Stomach (tissue), 8 donors: ENCODE measurements at regions not wholly inside any gene's neighbourhood (a gene's known extent, or its start where the extent isn't known, plus 50 kb on each side); places are given as distances from the start of the nearest gene placed in this dataset.

Source experiments
- DNase-seq, 2 donors: peaks; one replicate each; pipeline versions ENCODE4 v3.0.0 to v3.0.0-alpha.2; 2013 to 2019
- H3K27ac ChIP-seq, 5 donors: fragments of 200-600 bp in 4 of 5; sonication (generic) in 4 of 5; one replicate each; pipeline ENCODE4 v1.5.1; 2013 to 2019; ENCODE audit warnings: mild to moderate bottlenecking in 1 of 5, moderate library complexity in 1 of 5
- H3K27me3 ChIP-seq, 3 donors: fragments of 200-600 bp; sonication (generic); one replicate each; pipeline ENCODE4 v1.5.1; 2017 to 2019; ENCODE audit warnings: mixed run types in 1 of 3
- H3K36me3 ChIP-seq, 4 donors: fragments of 200-600 bp; sonication (generic); 1 replicate in 3 of 4; 2 replicates in 1 of 4; pipeline ENCODE4 v1.5.1; 2016 to 2019
- H3K4me1 ChIP-seq, 4 donors: fragments of 200-600 bp; sonication (generic); one replicate each; pipeline ENCODE4 v1.5.1; 2016 to 2019
- H3K4me3 ChIP-seq, 4 donors: fragments of 200-600 bp; sonication (generic) in 3 of 4; one replicate each; pipeline ENCODE4 v1.5.1; 2016 to 2019; ENCODE audit warnings: mild to moderate bottlenecking in 1 of 4
- H3K9me3 ChIP-seq, 4 donors: fragments of 200-600 bp; sonication (generic); one replicate each; pipeline ENCODE4 v1.5.1; 2016 to 2019
- CTCF ChIP-seq, 7 experiments: fragments of 450-650 bp in 4 of 7; fragments of 200-600 bp in 3 of 7; sonication (generic) in 3 of 7; IDR thresholded peaks; one replicate each; pipeline ENCODE4 v1.5.1; 2016 to 2019; ENCODE audit warnings: antibody characterized with exemption in 7 of 7, control low read depth in 2 of 7, mild to moderate bottlenecking in 1 of 7
- EP300 ChIP-seq: sonication (generic); formaldehyde crosslinking; IDR thresholded peaks from one replicate; pipeline ENCODE4 v1.6.1; 2017; ENCODE audit warnings: antibody characterized with exemption
- POLR2A ChIP-seq, 4 donors: fragments of 450-650 bp; IDR thresholded peaks; one replicate each; pipeline ENCODE4 v1.6.1; 2016; ENCODE audit warnings: antibody characterized with exemption in 4 of 4, control low read depth in 2 of 4, mild to moderate bottlenecking in 1 of 4, moderate library complexity in 1 of 4
- POLR2AphosphoS5 ChIP-seq, 3 donors: sonication (generic); formaldehyde crosslinking; IDR thresholded peaks; one replicate each; pipeline ENCODE4 v1.6.1; 2016; ENCODE audit warnings: antibody characterized with exemption in 3 of 3
- WGBS, 5 donors: extraction: QIAGEN DNeasy Blood & Tissue Kit in 3 of 5; methylation state at CpG; one replicate each; pipeline versions ENCODE4 v1.1.5 to v1.1.7; 2013 to 2018; 5-methylcytosine and 5-hydroxymethylcytosine counted together
- intact Hi-C: fragments of 100-400 bp; cut with DNase I; formaldehyde crosslinking; loops from one replicate; pipeline ENCODE4 v1.15.1; 2023; ENCODE audit warnings: low total_unique reads
- donor health status: healthy with polysubstance abuse.
- donor health status: Bipolar disorder and iron deficiency.
- donor health status: healthy.

GRCh38 chr4:83830138-83830888, 294.4 kb downstream of the GPAT3 start:
- Histone ChIP-seq H3K4me1 (no peaks in the 10 kb centered on the region), H3K4me3 (no peak overlapping the region), H3K9me3 (no peaks in the 10 kb centered on the region), H3K36me3 (no peaks in the 10 kb centered on the region), H3K27ac (no peak overlapping the region), H3K27me3 (no peaks in the 10 kb centered on the region)
- intact Hi-C loops = no loop called here
- TF ChIP-seq EP300 (no peak), CTCF (IDR thresholded peaks at IDR 0.05) (no peak), POLR2AphosphoS5 (IDR thresholded peaks at IDR 0.05) (no peak)
- DNase-seq = peak in 1 of 2 donors; percentile 23
- 32 to 48% (median 40%) methylated on average over 5 of the region's 5 CpGs for WGBS, 5 donors

- no peak for DNase-seq
- WGBS, 5 donors = 31 to 48% (median 36%) methylated on average over 2 of the region's 2 CpGs
- H3K9me3 ChIP-seq = no peaks in the 10 kb centered on the region
- H3K27ac ChIP-seq = no peak overlapping the region
- no peaks in the 10 kb centered on the region for H3K27me3 ChIP-seq
- H3K4me1 ChIP-seq = no peaks in the 10 kb centered on the region
- H3K36me3 ChIP-seq = no peaks in the 10 kb centered on the region
- H3K4me3 ChIP-seq = no peak overlapping the region
- TF ChIP-seq POLR2A (IDR thresholded peaks at IDR 0.05) (no peak), CTCF (IDR thresholded peaks at IDR 0.05) (no peak), EP300 (no peak), POLR2AphosphoS5 (IDR thresholded peaks at IDR 0.05) (no peak)
- intact Hi-C loops = no loop called here
Measured at GRCh38 chr4:83828601-83829000, 292.7 kb downstream of the GPAT3 start.

- intact Hi-C loops = no loop called here
- TF ChIP-seq POLR2A (IDR thresholded peaks at IDR 0.05) = no peak
- TF ChIP-seq POLR2AphosphoS5 (IDR thresholded peaks at IDR 0.05) = no peak
- TF ChIP-seq CTCF (IDR thresholded peaks at IDR 0.05) = no peak
- TF ChIP-seq EP300 = no peak
- no peaks in the 10 kb centered on the region for H3K27me3 ChIP-seq
- no peak overlapping the region for H3K4me3 ChIP-seq
- DNase-seq = no peak
- H3K9me3 ChIP-seq = peaks cover 0 to 24% (median 20%) of the 10 kb centered on the region in 4 donors
- no peak overlapping the region for H3K27ac ChIP-seq
- no peaks in the 10 kb centered on the region for H3K36me3 ChIP-seq
- H3K4me1 ChIP-seq = no peaks in the 10 kb centered on the region
Measured at GRCh38 chr4:83821493-83821892, 285.6 kb downstream of the GPAT3 start.

- 63 to 89% (median 70%) methylated on average over 1 of the region's 1 CpG for WGBS, 5 donors
- TF ChIP-seq POLR2A (IDR thresholded peaks at IDR 0.05) (no peak), POLR2AphosphoS5 (IDR thresholded peaks at IDR 0.05) (no peak), EP300 (no peak), CTCF (IDR thresholded peaks at IDR 0.05) (no peak)
- Histone ChIP-seq H3K4me1 (no peaks in the 10 kb centered on the region), H3K9me3 (peaks cover 0 to 24% (median 20%) of the 10 kb centered on the region in 4 donors), H3K27me3 (no peaks in the 10 kb centered on the region), H3K27ac (no peak overlapping the region), H3K36me3 (no peaks in the 10 kb centered on the region), H3K4me3 (no peak overlapping the region)
- intact Hi-C loops = no loop called here
- no peak for DNase-seq
Measured at GRCh38 chr4:83819582-83819981, 283.7 kb downstream of the GPAT3 start.
